ENCODE measurements at regions not wholly inside any gene's neighbourhood (a gene's known extent, or its start where the extent isn't known, plus 50 kb on each side); places are given as distances from the start of the nearest gene placed in this dataset.

DNA sequence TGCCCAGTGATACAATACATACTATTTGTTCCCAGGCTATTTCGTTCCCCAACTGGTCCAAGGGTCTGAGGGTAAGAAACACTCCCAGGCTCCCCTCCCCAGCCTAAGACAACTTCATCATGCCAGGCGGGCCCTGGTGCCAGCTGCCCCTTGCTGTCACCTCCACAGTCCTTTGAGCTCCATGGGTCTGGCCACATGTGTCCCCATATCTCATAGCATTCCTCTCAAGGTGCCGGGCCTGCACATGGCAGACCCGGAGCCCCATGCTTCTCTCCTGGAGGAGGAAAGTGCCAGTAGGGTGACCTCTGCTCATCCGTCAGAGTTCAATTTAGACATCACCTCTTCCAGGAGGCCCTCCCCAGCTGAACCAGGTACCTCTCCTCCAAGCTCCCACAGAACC, 120.5 kb downstream of the C5orf15 start:
- TF ChIP-seq, protein P1, sequence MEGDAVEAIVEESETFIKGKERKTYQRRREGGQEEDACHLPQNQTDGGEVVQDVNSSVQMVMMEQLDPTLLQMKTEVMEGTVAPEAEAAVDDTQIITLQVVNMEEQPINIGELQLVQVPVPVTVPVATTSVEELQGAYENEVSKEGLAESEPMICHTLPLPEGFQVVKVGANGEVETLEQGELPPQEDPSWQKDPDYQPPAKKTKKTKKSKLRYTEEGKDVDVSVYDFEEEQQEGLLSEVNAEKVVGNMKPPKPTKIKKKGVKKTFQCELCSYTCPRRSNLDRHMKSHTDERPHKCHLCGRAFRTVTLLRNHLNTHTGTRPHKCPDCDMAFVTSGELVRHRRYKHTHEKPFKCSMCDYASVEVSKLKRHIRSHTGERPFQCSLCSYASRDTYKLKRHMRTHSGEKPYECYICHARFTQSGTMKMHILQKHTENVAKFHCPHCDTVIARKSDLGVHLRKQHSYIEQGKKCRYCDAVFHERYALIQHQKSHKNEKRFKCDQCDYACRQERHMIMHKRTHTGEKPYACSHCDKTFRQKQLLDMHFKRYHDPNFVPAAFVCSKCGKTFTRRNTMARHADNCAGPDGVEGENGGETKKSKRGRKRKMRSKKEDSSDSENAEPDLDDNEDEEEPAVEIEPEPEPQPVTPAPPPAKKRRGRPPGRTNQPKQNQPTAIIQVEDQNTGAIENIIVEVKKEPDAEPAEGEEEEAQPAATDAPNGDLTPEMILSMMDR (IDR thresholded peaks at IDR 0.05) = no peak
- TF ChIP-seq EP300 (IDR thresholded peaks at IDR 0.05) (no peak), POLR2A (IDR thresholded peaks at IDR 0.05) (no peak)

Measured in tibial nerve (tissue), 4 donors.